ENCODE measurements at regions not wholly inside any gene's neighbourhood (a gene's known extent, or its start where the extent isn't known, plus 50 kb on each side); places are given as distances from the start of the nearest gene placed in this dataset.

GRCh38 chr2:105563000-105563719 lies 164.3 kb upstream of the FHL2 start:
- TF ChIP-seq CTCF (conservative IDR thresholded peaks at IDR 0.05; ENCODE audit: low read depth, low read length) (no peak), EZH2 (IDR thresholded peaks at IDR 0.05; ENCODE audit: low read length, unreplicated experiment) (no peak), EZH2phosphoT487 (IDR thresholded peaks at IDR 0.05; ENCODE audit: borderline replicate concordance, low read length) (no peak)

Data from PC-3 (cell line).